Body of pancreas (tissue), 4 donors: ENCODE measurements at regions not wholly inside any gene's neighbourhood (a gene's known extent, or its start where the extent isn't known, plus 50 kb on each side); places are given as distances from the start of the nearest gene placed in this dataset.

Experiments
- POLR2A ChIP-seq, 3 donors: fragments of 450-650 bp; IDR thresholded peaks; one replicate each; pipeline ENCODE4 v1.6.1; 2016; ENCODE audit warnings: antibody characterized with exemption in 3 of 3, mild to moderate bottlenecking in 2 of 3
- TF ChIP-seq, protein P1 (sequence below), 7 experiments: fragments of 450-650 bp in 4 of 7; fragments of 200-600 bp in 3 of 7; sonication (generic) in 3 of 7; IDR thresholded peaks; one replicate each; pipeline ENCODE4 v1.5.1; 2016 to 2019; ENCODE audit warnings: antibody characterized with exemption in 7 of 7

DNA sequence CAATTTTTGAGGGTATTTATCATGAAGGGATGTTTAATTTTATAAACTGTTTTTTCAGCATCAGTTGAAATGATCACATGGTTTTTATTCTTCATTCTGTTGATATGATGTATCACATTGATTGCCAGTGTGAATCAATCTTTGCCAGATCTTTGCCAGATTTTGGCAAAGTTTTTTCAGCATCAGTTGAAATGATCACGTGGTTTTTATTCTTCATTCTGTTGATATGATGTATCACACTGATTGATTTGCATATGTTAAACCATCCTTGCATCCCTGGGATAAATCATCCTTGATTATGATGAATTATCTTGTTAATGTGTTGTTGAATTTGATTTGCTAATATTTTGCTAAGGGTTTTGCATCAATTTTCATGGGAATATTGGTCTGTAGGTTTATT, 140.9 kb upstream of the TAS2R1 start:
- TF ChIP-seq, protein P1, sequence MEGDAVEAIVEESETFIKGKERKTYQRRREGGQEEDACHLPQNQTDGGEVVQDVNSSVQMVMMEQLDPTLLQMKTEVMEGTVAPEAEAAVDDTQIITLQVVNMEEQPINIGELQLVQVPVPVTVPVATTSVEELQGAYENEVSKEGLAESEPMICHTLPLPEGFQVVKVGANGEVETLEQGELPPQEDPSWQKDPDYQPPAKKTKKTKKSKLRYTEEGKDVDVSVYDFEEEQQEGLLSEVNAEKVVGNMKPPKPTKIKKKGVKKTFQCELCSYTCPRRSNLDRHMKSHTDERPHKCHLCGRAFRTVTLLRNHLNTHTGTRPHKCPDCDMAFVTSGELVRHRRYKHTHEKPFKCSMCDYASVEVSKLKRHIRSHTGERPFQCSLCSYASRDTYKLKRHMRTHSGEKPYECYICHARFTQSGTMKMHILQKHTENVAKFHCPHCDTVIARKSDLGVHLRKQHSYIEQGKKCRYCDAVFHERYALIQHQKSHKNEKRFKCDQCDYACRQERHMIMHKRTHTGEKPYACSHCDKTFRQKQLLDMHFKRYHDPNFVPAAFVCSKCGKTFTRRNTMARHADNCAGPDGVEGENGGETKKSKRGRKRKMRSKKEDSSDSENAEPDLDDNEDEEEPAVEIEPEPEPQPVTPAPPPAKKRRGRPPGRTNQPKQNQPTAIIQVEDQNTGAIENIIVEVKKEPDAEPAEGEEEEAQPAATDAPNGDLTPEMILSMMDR (IDR thresholded peaks at IDR 0.05): no peak
- no peak for TF ChIP-seq POLR2A (IDR thresholded peaks at IDR 0.05)
